Tibial nerve (tissue), 4 donors: ENCODE measurements at regions not wholly inside any gene's neighbourhood (a gene's known extent, or its start where the extent isn't known, plus 50 kb on each side); places are given as distances from the start of the nearest gene placed in this dataset.

Experiments used
- DNase-seq, 2 donors: peaks; one replicate each; pipeline ENCODE4 v3.0.0-alpha.2; 2019; ENCODE audit warnings: low spot score in 2 of 2
- H3K27ac ChIP-seq, 4 donors: fragments of 200-600 bp; sonication (generic) in 3 of 4; one replicate each; pipeline ENCODE4 v1.5.1; 2017 to 2019; ENCODE audit warnings: mild to moderate bottlenecking in 1 of 4
- H3K27me3 ChIP-seq, 2 donors: fragments of 200-600 bp; sonication (generic) in 1 of 2; one replicate each; pipeline versions ENCODE4 v1.5.1 to v1.6.0; 2017 to 2019
- H3K36me3 ChIP-seq, 3 donors: fragments of 200-600 bp; sonication (generic); one replicate each; pipeline ENCODE4 v1.5.1; 2018 to 2019
- H3K4me1 ChIP-seq, 4 donors: fragments of 200-600 bp; sonication (generic) in 3 of 4; one replicate each; pipeline ENCODE4 v1.5.1; 2017 to 2019
- H3K4me3 ChIP-seq, 4 donors: fragments of 200-600 bp; sonication (generic) in 3 of 4; one replicate each; pipeline ENCODE4 v1.5.1; 2017 to 2019; ENCODE audit warnings: mild to moderate bottlenecking in 1 of 4, moderate library complexity in 1 of 4
- H3K9me3 ChIP-seq, 4 donors: fragments of 200-600 bp; sonication (generic) in 3 of 4; one replicate each; pipeline ENCODE4 v1.5.1; 2017 to 2019
- CTCF ChIP-seq, 5 experiments: fragments of 200-600 bp in 3 of 5; fragments of 450-650 bp in 2 of 5; sonication (generic) in 3 of 5; IDR thresholded peaks; one replicate each; pipeline ENCODE4 v1.5.1; 2016 to 2019; ENCODE audit warnings: antibody characterized with exemption in 5 of 5, mild to moderate bottlenecking in 3 of 5, moderate library complexity in 2 of 5
- EP300 ChIP-seq, 2 donors: sonication (generic); formaldehyde crosslinking; IDR thresholded peaks; one replicate each; pipeline ENCODE4 v1.6.1; 2017; ENCODE audit warnings: antibody characterized with exemption in 2 of 2, mild to moderate bottlenecking in 1 of 2
- POLR2A ChIP-seq, 2 donors: fragments of 450-650 bp; IDR thresholded peaks; one replicate each; pipeline ENCODE4 v1.6.1; 2017; ENCODE audit warnings: antibody characterized with exemption in 2 of 2, mild to moderate bottlenecking in 2 of 2, moderate library complexity in 2 of 2
- WGBS, 2 donors: methylation state at CpG; one replicate each; pipeline ENCODE4 v1.1.5; 2018; 5-methylcytosine and 5-hydroxymethylcytosine counted together

- Histone ChIP-seq H3K36me3 (no peaks in the 10 kb centered on the region), H3K9me3 (no peaks in the 10 kb centered on the region), H3K4me1 (no peaks in the 10 kb centered on the region), H3K27ac (peak overlapping the region in 2 of 4 donors; percentile 4 to 33), H3K4me3 (no peak overlapping the region), H3K27me3 (no peaks in the 10 kb centered on the region)
- DNase-seq = peak in 1 of 2 donors; percentile 12
- no peak for TF ChIP-seq CTCF (IDR thresholded peaks at IDR 0.05)
- 30 to 33% methylated on average over 4 of the region's 4 CpGs for WGBS, 2 donors
Observed at GRCh38 chr3:27910456-27910855, 188.3 kb upstream of the EOMES start.

GRCh38 chr3:27914199-27914598, 192.1 kb upstream of the EOMES start:
- Histone ChIP-seq H3K27me3 (no peaks in the 10 kb centered on the region), H3K9me3 (no peaks in the 10 kb centered on the region), H3K4me3 (no peak overlapping the region), H3K36me3 (no peaks in the 10 kb centered on the region), H3K27ac (no peak overlapping the region), H3K4me1 (no peaks in the 10 kb centered on the region)
- no peak for DNase-seq
- 79 to 90% methylated on average over 6 of the region's 6 CpGs for WGBS, 2 donors
- TF ChIP-seq EP300 (IDR thresholded peaks at IDR 0.05) (no peak), POLR2A (IDR thresholded peaks at IDR 0.05) (no peak), CTCF (IDR thresholded peaks at IDR 0.05) (no peak)

- H3K36me3 ChIP-seq = no peaks in the 10 kb centered on the region
- H3K27ac ChIP-seq = no peak overlapping the region
- no peak overlapping the region for H3K4me3 ChIP-seq
- H3K27me3 ChIP-seq = no peaks in the 10 kb centered on the region
- TF ChIP-seq EP300 (IDR thresholded peaks at IDR 0.05) (no peak), POLR2A (IDR thresholded peaks at IDR 0.05) (no peak), CTCF (IDR thresholded peaks at IDR 0.05) (no peak)
- 77 to 82% methylated on average over 2 of the region's 2 CpGs for WGBS, 2 donors
- H3K4me1 ChIP-seq = no peaks in the 10 kb centered on the region
- no peaks in the 10 kb centered on the region for H3K9me3 ChIP-seq
- DNase-seq = no peak
Observed at GRCh38 chr3:27923349-27924068, 201.4 kb upstream of the EOMES start.

- TF ChIP-seq EP300 (IDR thresholded peaks at IDR 0.05) (no peak), POLR2A (IDR thresholded peaks at IDR 0.05) (no peak), CTCF (IDR thresholded peaks at IDR 0.05) (no peak)
- 46 to 58% methylated on average over 1 of the region's 1 CpG for WGBS, 2 donors
- no peak overlapping the region for H3K4me3 ChIP-seq
- no peaks in the 10 kb centered on the region for H3K4me1 ChIP-seq
- no peak overlapping the region for H3K27ac ChIP-seq
- H3K36me3 ChIP-seq = no peaks in the 10 kb centered on the region
- no peaks in the 10 kb centered on the region for H3K27me3 ChIP-seq
- no peak for DNase-seq
- no peaks in the 10 kb centered on the region for H3K9me3 ChIP-seq
Observed at GRCh38 chr3:27927882-27928281, 205.8 kb upstream of the EOMES start.

GRCh38 chr3:27930052-27930602, 208.0 kb upstream of the EOMES start:
- Histone ChIP-seq H3K4me3 (no peak overlapping the region), H3K4me1 (no peaks in the 10 kb centered on the region), H3K27ac (no peak overlapping the region), H3K36me3 (no peaks in the 10 kb centered on the region), H3K27me3 (no peaks in the 10 kb centered on the region), H3K9me3 (no peaks in the 10 kb centered on the region)
- DNase-seq = no peak
- no peak for TF ChIP-seq POLR2A (IDR thresholded peaks at IDR 0.05)
- no peak for TF ChIP-seq EP300 (IDR thresholded peaks at IDR 0.05)
- TF ChIP-seq CTCF (IDR thresholded peaks at IDR 0.05) = no peak
- 84 to 93% methylated on average over 1 of the region's 1 CpG for WGBS, 2 donors
